ENCODE measurements at regions not wholly inside any gene's neighbourhood (a gene's known extent, or its start where the extent isn't known, plus 50 kb on each side); places are given as distances from the start of the nearest gene placed in this dataset.

GRCh38 chr16:25553711-25554436, 137.9 kb upstream of the HS3ST4 start:
- TF ChIP-seq POLR2AphosphoS5 (IDR thresholded peaks at IDR 0.05) (no peak), POLR2A (IDR thresholded peaks at IDR 0.05) (no peak)
